Fibroblast of mammary gland (primary cell): ENCODE measurements at regions not wholly inside any gene's neighbourhood (a gene's known extent, or its start where the extent isn't known, plus 50 kb on each side); places are given as distances from the start of the nearest gene placed in this dataset.

Experiments
- DNase-seq: peaks from one replicate; pipeline ENCODE4 v3.0.0-alpha.2; 2010; ENCODE audit warnings: low read depth
- H3K4me3 ChIP-seq: 2 replicates; pipeline ENCODE4 v1.5.1; 2011; ENCODE audit warnings: low read depth, mild to moderate bottlenecking, low read length, moderate library complexity; ENCODE audit not compliant: control insufficient read depth
- CTCF ChIP-seq: conservative IDR thresholded peaks from 2 replicates; pipeline ENCODE4 v1.5.1; 2011; ENCODE audit warnings: low read depth, low read length, inconsistent platforms; ENCODE audit not compliant: control insufficient read depth, insufficient read depth

DNA sequence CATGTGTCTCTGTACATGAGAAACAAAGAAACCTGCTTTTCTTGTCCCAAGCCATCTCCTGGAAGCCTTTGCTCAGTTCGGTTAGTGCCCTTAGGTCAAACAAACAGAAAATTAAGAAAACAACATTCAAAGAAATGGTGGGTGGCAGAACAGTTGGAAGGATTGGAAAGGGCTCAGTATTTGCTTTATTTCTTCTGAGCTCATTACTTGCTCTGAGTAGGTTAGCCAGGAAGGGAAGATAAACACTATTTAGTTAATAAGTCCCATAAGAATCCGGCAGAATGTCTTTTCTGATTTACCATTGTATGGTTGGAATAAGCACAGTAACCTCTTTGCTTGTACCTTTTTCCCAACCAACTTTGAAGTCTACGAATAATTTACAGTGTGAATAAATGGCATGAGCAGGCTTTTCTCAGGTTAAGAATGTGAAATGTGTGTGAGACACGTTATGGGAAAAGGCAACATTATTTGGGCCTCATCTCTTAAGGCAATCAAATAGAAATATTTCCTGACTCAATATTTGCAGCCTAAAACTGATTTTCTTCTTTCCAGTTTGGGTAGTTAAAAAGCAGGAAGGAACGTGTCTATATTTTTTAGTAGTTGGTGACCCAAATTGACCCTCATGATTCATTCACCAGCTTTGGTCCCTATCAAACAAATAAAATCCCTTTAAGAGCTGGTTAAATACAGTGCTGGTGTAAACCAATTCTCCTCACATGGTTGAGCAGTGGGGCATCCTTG is 158.5 kb downstream of the DKK1 start:
- DNase-seq = no peak
- no peak overlapping the region for H3K4me3 ChIP-seq
- no peak for TF ChIP-seq CTCF

DNA sequence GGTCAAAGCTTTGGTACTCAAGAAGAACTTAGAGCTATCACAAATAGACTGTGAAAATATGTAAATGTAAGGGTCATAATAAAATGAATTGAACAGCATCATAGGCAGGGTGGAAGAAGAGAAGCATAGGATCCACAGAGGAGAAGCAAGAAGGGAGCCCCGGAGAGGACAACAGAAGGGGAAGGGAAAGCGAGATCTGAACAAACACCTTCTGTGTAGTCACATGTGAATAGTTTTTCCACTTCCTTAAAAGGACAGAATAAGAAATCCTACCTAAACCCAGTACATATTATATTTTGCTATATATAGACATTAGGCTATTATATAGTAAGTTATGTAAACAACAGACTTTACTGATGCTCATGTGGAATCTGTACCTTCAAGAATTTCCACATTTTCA is 160.2 kb downstream of the DKK1 start:
- H3K4me3 ChIP-seq = no peak overlapping the region
- no peak for TF ChIP-seq CTCF
- DNase-seq = no peak

DNA sequence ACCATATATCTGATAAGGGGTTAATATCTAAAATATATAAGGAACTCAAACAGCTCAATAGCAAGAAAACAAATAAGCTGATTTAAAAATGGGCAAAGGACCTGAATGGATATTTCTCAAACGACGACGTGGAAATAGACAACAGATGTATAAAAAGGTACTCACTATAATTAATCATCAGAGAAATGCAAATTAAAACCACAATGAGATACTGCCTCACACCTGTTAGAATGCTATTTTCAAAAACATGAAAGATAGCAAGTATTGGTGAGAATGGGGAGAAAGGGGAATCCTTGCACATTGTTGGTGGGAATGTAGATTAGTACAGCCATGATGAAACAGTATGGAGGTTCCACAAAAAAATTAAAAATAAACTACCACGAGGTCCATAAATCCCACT is 163.2 kb downstream of the DKK1 start:
- no peak for DNase-seq
- TF ChIP-seq CTCF = no peak
- no peak overlapping the region for H3K4me3 ChIP-seq

DNA sequence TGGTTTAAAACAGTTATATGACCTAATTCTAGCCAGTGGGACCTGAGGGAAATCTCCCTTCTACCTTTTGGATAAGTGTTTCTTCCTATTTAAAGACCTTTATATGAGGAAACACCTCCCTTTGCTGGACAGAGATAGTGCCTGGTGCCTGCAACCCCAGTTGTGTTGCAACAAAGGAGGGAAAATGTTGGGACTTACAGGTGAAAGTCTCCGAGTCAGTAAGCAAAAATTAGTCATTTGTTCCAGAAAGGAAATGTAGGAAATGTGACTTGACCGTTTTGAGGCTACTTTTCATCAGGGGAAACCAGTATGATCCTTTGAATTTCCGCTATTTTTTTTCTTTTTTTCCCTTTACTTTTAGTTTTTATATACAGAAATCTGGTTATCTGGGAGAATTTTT is 165.5 kb downstream of the DKK1 start:
- H3K4me3 ChIP-seq = no peak overlapping the region
- TF ChIP-seq CTCF = no peak
- no peak for DNase-seq

DNA sequence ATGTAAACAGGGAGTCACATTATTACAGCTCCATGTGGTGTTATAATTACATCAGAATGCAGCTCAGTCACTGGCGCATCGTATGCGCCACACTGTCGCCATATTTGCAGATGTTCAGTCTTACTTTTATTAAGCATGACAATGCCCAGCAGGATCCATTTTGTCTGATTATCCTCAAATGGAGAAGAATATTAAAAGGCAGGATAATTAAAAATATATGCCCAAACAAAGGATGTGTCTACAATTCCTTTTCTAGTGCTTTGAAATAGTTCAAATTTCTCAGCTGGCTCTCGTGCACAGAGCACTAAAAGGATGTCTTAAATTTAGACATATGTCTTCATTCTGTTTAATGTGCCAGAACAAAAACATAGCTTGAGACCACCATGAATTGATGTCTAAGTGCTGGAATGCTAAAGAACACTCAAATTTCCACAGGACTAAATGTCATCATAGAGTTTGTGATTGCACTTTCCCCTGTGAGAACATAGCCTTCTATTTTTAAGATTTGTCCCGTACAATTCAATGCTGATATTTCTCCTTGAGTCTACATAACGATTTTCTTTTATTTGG is 168.0 kb downstream of the DKK1 start:
- no peak for DNase-seq

GRCh38 chr10:52483587-52483986 is 169.5 kb downstream of the DKK1 start:
- no peak overlapping the region for H3K4me3 ChIP-seq
- no peak for TF ChIP-seq CTCF
- DNase-seq = no peak

More for the DNA sequence above, 168.0 kb downstream of the DKK1 start:
- H3K4me3 ChIP-seq = no peak overlapping the region
- TF ChIP-seq CTCF = no peak
